ENCODE measurements at regions not wholly inside any gene's neighbourhood (a gene's known extent, or its start where the extent isn't known, plus 50 kb on each side); places are given as distances from the start of the nearest gene placed in this dataset.
"Not testable (repeated sequence)": the region's sequence is repeated elsewhere in the genome, so short reads cannot be mapped to it uniquely, and the experiment has no call there.

GRCh38 chr1:99062192-99062591 lies 57.5 kb upstream of the PLPPR5 start:
- ChIA-PET POLR2A (no interaction called here), CTCF (no interaction called here)
- Mint-ChIP-seq H3K4me1 (no peaks in the 10 kb centered on the region), H3K27ac (no peak overlapping the region), H3K9me3 (no peaks in the 10 kb centered on the region), H3K27me3 (peaks cover 5% of the 10 kb centered on the region), H3K36me3 (ENCODE audit: low read depth) (no peaks in the 10 kb centered on the region), H3K4me3 (no peak overlapping the region)
- no peak for DNase-seq

- Mint-ChIP-seq H3K4me3 (no peak overlapping the region), H3K27ac (no peak overlapping the region), H3K36me3 (ENCODE audit: low read depth) (no peaks in the 10 kb centered on the region), H3K9me3 (no peaks in the 10 kb centered on the region), H3K27me3 (peaks cover 1% of the 10 kb centered on the region), H3K4me1 (no peaks in the 10 kb centered on the region)
- POLR2A ChIA-PET = no interaction called here
- CTCF ChIA-PET = no interaction called here
- no peak for DNase-seq
Observed at GRCh38 chr1:99069146-99069545, 64.5 kb upstream of the PLPPR5 start.

DNA sequence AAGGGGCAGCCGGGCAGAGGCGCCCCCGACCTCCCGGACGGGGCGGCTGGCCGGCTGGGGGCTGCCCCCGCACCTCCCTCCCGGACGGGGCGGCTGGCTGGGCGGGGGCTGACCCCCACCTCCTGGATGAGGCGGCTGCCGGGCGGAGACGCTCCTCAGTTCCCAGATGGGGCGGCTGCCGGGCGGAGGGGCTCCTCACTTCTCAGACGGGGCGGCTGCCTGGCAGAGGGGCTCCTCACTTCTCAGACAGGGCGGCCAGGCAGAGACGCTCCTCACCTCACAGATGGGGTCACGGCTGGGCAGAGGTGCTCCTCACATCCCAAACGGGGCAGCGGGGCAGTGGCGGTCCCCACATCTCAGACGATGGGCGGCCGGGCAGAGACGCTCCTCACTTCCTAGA lies 73.9 kb upstream of the PLPPR5 start:
- H3K27me3 Mint-ChIP-seq; H3K4me1 Mint-ChIP-seq; POLR2A ChIA-PET; H3K4me3 Mint-ChIP-seq; H3K9me3 Mint-ChIP-seq; H3K27ac Mint-ChIP-seq; DNase-seq; CTCF ChIA-PET; H3K36me3 Mint-ChIP-seq (ENCODE audit: low read depth): not testable (repeated sequence)

- Mint-ChIP-seq H3K27me3 (peaks cover 2% of the 10 kb centered on the region), H3K9me3 (no peaks in the 10 kb centered on the region), H3K4me1 (no peaks in the 10 kb centered on the region), H3K36me3 (ENCODE audit: low read depth) (no peaks in the 10 kb centered on the region), H3K27ac (no peak overlapping the region), H3K4me3 (no peak overlapping the region)
- DNase-seq = no peak
- ChIA-PET POLR2A (no interaction called here), CTCF (no interaction called here)
Observed at GRCh38 chr1:99082366-99082765, 77.7 kb upstream of the PLPPR5 start.

DNA sequence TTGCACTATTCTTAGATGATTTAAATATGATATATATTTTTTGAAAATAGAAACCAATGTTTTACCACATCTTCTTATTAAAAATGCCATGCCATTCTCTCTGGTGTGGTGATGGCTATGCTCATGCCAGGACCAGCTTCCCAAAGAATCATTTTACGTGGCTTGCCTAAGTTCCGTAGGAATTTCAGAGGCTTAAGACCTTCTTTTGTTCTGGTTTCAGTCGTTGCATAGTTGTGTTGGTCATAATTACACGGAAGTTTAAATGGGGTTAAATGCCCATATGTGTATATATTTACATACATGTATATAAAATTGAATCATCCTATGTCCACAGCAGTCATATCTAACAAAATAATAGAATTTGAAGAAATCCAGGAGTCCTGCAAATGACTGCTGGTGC lies 78.7 kb upstream of the PLPPR5 start:
- no peak overlapping the region for H3K4me3 Mint-ChIP-seq

GRCh38 chr1:99084562-99084961 lies 79.9 kb upstream of the PLPPR5 start:
- no peak for DNase-seq
- CTCF ChIA-PET = no interaction called here
- Mint-ChIP-seq H3K4me3 (no peak overlapping the region), H3K4me1 (no peaks in the 10 kb centered on the region), H3K27me3 (peaks cover 2% of the 10 kb centered on the region), H3K27ac (no peak overlapping the region), H3K36me3 (ENCODE audit: low read depth) (no peaks in the 10 kb centered on the region), H3K9me3 (no peaks in the 10 kb centered on the region)
- POLR2A ChIA-PET = no interaction called here

More for the DNA sequence above, 78.7 kb upstream of the PLPPR5 start:
- Mint-ChIP-seq H3K36me3 (ENCODE audit: low read depth) (no peaks in the 10 kb centered on the region), H3K27ac (no peak overlapping the region), H3K4me1 (no peaks in the 10 kb centered on the region), H3K9me3 (no peaks in the 10 kb centered on the region), H3K27me3 (peaks cover 2% of the 10 kb centered on the region)
- ChIA-PET POLR2A (no interaction called here), CTCF (no interaction called here)
- DNase-seq = no peak

GRCh38 chr1:99086057-99086456 lies 81.4 kb upstream of the PLPPR5 start:
- no peak for DNase-seq
- Mint-ChIP-seq H3K27me3 (peaks cover 2% of the 10 kb centered on the region), H3K4me1 (no peaks in the 10 kb centered on the region), H3K9me3 (peaks cover 3% of the 10 kb centered on the region), H3K27ac (no peak overlapping the region), H3K36me3 (ENCODE audit: low read depth) (no peaks in the 10 kb centered on the region), H3K4me3 (no peak overlapping the region)
- POLR2A ChIA-PET = no interaction called here
- CTCF ChIA-PET = no interaction called here

- Mint-ChIP-seq H3K36me3 (ENCODE audit: low read depth) (no peaks in the 10 kb centered on the region), H3K27ac (no peak overlapping the region), H3K27me3 (no peaks in the 10 kb centered on the region), H3K4me1 (no peaks in the 10 kb centered on the region), H3K4me3 (no peak overlapping the region), H3K9me3 (peaks cover 3% of the 10 kb centered on the region)
- ChIA-PET CTCF (no interaction called here), POLR2A (no interaction called here)
- DNase-seq = no peak
Observed at GRCh38 chr1:99098589-99098988, 93.9 kb upstream of the PLPPR5 start.

DNA sequence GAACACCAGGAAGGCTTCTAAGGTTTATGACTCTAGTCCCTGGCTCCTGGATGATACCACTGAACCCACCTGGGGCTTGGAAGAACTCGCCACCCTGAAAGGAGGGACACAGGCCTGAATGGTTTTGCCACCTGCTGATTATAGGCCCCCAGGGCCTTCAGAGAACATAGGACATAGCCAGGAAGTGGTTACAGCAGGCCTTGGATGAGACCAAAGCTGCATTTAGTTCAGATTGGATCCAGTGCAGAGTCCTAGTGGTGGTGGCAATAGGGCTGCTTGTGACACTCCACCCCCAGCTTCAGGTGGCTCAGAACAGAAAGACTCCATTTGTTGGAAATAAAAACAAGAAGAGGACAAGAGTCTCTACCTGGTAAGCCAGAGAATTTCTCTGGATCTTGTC lies 101.6 kb upstream of the PLPPR5 start:
- CTCF ChIA-PET = no interaction called here
- Mint-ChIP-seq H3K27me3 (no peaks in the 10 kb centered on the region), H3K4me1 (no peaks in the 10 kb centered on the region), H3K9me3 (no peaks in the 10 kb centered on the region), H3K4me3 (no peak overlapping the region), H3K36me3 (ENCODE audit: low read depth) (no peaks in the 10 kb centered on the region), H3K27ac (no peak overlapping the region)
- DNase-seq = no peak
- POLR2A ChIA-PET = no interaction called here

- no peaks in the 10 kb centered on the region for H3K36me3 Mint-ChIP-seq (ENCODE audit: low read depth)
- no peak overlapping the region for H3K4me3 Mint-ChIP-seq
- no peak for DNase-seq
- POLR2A ChIA-PET = no interaction called here
- CTCF ChIA-PET = no interaction called here
- H3K27ac Mint-ChIP-seq = no peak overlapping the region
- no peaks in the 10 kb centered on the region for H3K9me3 Mint-ChIP-seq
- H3K4me1 Mint-ChIP-seq = no peaks in the 10 kb centered on the region
- no peaks in the 10 kb centered on the region for H3K27me3 Mint-ChIP-seq
Observed at GRCh38 chr1:99107680-99108079, 103.0 kb upstream of the PLPPR5 start.

DNA sequence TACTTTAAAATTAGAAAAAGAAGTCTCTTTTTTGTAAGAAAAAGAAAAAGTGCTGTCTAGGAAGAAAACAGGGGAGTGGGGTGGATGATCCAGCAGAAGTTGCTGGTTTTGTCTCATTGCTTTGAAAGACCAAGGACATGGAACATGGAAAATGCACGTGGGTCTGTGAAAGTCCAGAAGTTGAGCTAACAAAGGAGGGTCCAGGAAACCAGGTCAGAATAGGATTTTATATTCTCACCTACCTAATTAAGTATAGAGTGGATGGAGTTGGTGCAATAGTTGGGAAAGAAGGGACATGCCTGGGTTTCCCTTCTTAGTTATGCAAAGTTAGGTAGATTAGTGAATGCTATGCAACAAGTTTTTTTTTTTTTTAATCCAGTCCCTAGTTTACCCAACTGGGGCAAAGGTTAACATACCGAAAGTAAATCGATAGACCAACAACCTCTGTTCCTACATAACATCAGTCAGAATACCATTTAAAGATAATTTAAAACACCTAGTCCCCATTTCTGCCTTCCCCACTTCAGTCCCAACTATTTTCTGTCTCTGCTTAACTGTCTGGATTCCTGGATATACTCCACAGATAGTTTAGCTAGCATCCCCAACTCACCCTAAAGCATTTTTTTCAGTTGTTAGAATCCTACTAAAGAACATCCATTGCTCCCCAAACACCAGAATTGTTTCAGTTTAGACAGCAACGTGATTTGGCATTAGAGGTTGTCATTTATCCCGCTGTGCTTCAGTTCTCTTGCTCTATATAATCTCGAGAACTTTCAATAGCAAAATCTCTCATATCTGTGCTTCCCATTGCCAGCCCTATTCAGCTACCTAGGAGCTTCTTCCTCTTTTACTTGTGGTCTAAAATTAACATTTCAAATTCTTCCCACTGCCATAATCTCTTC lies 105.7 kb upstream of the PLPPR5 start:
- Mint-ChIP-seq H3K27ac (no peak overlapping the region), H3K4me1 (no peaks in the 10 kb centered on the region), H3K27me3 (no peaks in the 10 kb centered on the region), H3K4me3 (no peak overlapping the region), H3K9me3 (no peaks in the 10 kb centered on the region), H3K36me3 (ENCODE audit: low read depth) (no peaks in the 10 kb centered on the region)
- ChIA-PET POLR2A (no interaction called here), CTCF (interaction anchor here (0.7 kb wide), 1 partner anchor 57 kb away, joined by 3 read pairs; no protein-coding TSS in a partner anchor)
- no peak for DNase-seq

DNA sequence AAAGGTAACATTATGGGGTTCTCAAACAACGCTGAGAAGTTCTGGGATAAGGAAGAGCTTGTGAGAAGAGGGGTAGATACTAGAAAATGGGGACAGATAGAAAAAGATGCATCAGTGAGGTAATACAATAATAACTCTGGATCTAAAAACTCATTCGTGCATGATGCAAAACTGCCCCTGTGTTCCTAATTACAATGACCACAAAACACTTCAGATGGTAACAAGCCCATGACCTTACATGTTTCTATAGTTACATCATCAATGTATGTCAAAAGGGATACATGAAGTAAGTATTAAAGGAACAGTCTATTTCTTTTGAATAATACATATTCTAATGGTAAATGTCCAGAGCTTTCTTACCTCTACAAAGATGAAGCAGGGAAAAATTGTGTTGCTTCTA lies 110.6 kb upstream of the PLPPR5 start:
- H3K9me3 Mint-ChIP-seq = no peaks in the 10 kb centered on the region
- H3K27me3 Mint-ChIP-seq = no peaks in the 10 kb centered on the region
- DNase-seq = no peak
- ChIA-PET CTCF (no interaction called here), POLR2A (no interaction called here)
- H3K27ac Mint-ChIP-seq = no peak overlapping the region
- H3K4me3 Mint-ChIP-seq = no peak overlapping the region
- no peaks in the 10 kb centered on the region for H3K4me1 Mint-ChIP-seq
- no peaks in the 10 kb centered on the region for H3K36me3 Mint-ChIP-seq (ENCODE audit: low read depth)

- ChIA-PET POLR2A (no interaction called here), CTCF (interaction anchor here (0.6 kb wide), 1 partner anchor 63 kb away, joined by 3 read pairs; no protein-coding TSS in a partner anchor)
- H3K9me3 Mint-ChIP-seq = no peaks in the 10 kb centered on the region
Observed at GRCh38 chr1:99119188-99119587, 114.5 kb upstream of the PLPPR5 start.

DNA sequence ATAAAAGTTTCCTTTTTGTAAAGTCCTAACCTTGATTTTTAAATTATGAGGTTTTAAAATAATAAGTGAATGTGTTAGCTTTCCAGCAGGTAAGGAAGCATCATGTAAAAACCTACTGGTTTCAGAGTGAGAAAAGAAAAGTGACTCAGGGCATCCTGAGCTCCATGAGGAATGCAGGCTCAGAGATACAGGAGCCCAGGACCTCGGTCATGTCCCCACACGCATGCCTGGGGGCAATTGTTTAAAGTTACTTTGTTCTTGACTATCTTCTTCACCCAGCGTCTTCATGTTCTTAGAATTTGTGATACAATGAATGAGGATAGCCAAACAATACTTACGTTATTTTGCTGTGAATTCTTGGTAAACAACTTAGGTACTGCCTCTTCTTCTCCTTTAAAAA lies 117.4 kb upstream of the PLPPR5 start:
- Mint-ChIP-seq H3K27me3 (no peaks in the 10 kb centered on the region), H3K4me3 (no peak overlapping the region), H3K4me1 (no peaks in the 10 kb centered on the region), H3K9me3 (no peaks in the 10 kb centered on the region), H3K27ac (no peak overlapping the region), H3K36me3 (ENCODE audit: low read depth) (no peaks in the 10 kb centered on the region)
- ChIA-PET POLR2A (no interaction called here), CTCF (no interaction called here)
- DNase-seq = no peak

More at GRCh38 chr1:99119188-99119587, 114.5 kb upstream of the PLPPR5 start:
- DNase-seq = no peak
- Mint-ChIP-seq H3K4me1 (no peaks in the 10 kb centered on the region), H3K4me3 (no peak overlapping the region), H3K36me3 (ENCODE audit: low read depth) (no peaks in the 10 kb centered on the region), H3K27me3 (no peaks in the 10 kb centered on the region), H3K27ac (no peak overlapping the region)
